Hepatocyte (in vitro differentiated cells): ENCODE measurements at regions not wholly inside any gene's neighbourhood (a gene's known extent, or its start where the extent isn't known, plus 50 kb on each side); places are given as distances from the start of the nearest gene placed in this dataset.

ENCODE experiments used
- DNase-seq: peaks from one replicate; pipeline ENCODE4 v3.0.0-alpha.2; 2016; ENCODE audit warnings: low spot score
- H2AFZ ChIP-seq: fragments of 200-600 bp; sonication (generic); 2 replicates; pipeline ENCODE4 v1.6.0; 2016; ENCODE audit warnings: antibody characterized with exemption, mild to moderate bottlenecking
- H3K27ac ChIP-seq: fragments of 200-600 bp; sonication (generic); 2 replicates; pipeline ENCODE4 v1.5.1; 2016; ENCODE audit warnings: mild to moderate bottlenecking
- H3K27me3 ChIP-seq: fragments of 200-600 bp; sonication (generic); 2 replicates; pipeline ENCODE4 v1.6.1; 2016
- H3K36me3 ChIP-seq: fragments of 200-600 bp; sonication (generic); replicated peaks from 2 replicates; pipeline ENCODE4 v1.5.1; 2016; ENCODE audit warnings: low read depth; ENCODE audit not compliant: insufficient read depth
- H3K4me1 ChIP-seq: fragments of 200-600 bp; sonication (generic); 2 replicates; pipeline ENCODE4 v1.5.1; 2016; ENCODE audit warnings: mild to moderate bottlenecking, moderate library complexity; ENCODE audit not compliant: insufficient read depth
- H3K4me2 ChIP-seq: fragments of 200-600 bp; sonication (generic); 2 replicates; pipeline ENCODE4 v1.6.0; 2016
- H3K4me3 ChIP-seq: fragments of 200-600 bp; sonication (generic); 2 replicates; pipeline ENCODE4 v1.5.1; 2016; ENCODE audit warnings: mild to moderate bottlenecking
- H3K79me2 ChIP-seq: fragments of 200-600 bp; sonication (generic); 2 replicates; pipeline ENCODE4 v1.6.0; 2017; ENCODE audit warnings: mild to moderate bottlenecking
- H3K9me2 ChIP-seq: fragments of 200-600 bp; sonication (generic); replicated peaks from 2 replicates; pipeline ENCODE4 v1.6.0; 2017; ENCODE audit warnings: mild to moderate bottlenecking; ENCODE audit not compliant: insufficient read depth
- H3K9me3 ChIP-seq: fragments of 200-600 bp; sonication (generic); 2 replicates; pipeline ENCODE4 v1.5.1; 2016; ENCODE audit warnings: low read depth, mild to moderate bottlenecking
- H4K20me1 ChIP-seq: fragments of 200-600 bp; sonication (generic); 2 replicates; pipeline ENCODE4 v1.6.0; 2016; ENCODE audit warnings: mild to moderate bottlenecking; ENCODE audit not compliant: insufficient read depth, poor library complexity, severe bottlenecking
- EZH2 ChIP-seq: fragments of 200-600 bp; sonication (generic); IDR thresholded peaks from 2 replicates; pipeline ENCODE4 v1.6.1; 2016; ENCODE audit warnings: antibody characterized with exemption, mild to moderate bottlenecking, borderline replicate concordance
- EZH2phosphoT487 ChIP-seq: fragments of 200-600 bp; sonication (generic); IDR thresholded peaks from one replicate; pipeline ENCODE4 v1.6.1; 2018; ENCODE audit warnings: antibody characterized with exemption, mild to moderate bottlenecking, low read depth, moderate library complexity; ENCODE audit not compliant: unreplicated experiment, severe bottlenecking
- WGBS: methylation state at CpG from one replicate; pipeline ENCODE4 v1.1.6; 2016; ENCODE audit warnings: low lambda C conversion rate; ENCODE audit errors: missing lambda C conversion rate; 5-methylcytosine and 5-hydroxymethylcytosine counted together
- TF ChIP-seq, protein P1 (sequence below): fragments of 200-600 bp; sonication (generic); IDR thresholded peaks from 2 replicates; pipeline ENCODE4 v1.5.1; 2016; ENCODE audit warnings: antibody characterized with exemption, mild to moderate bottlenecking; ENCODE audit not compliant: poor library complexity

DNA sequence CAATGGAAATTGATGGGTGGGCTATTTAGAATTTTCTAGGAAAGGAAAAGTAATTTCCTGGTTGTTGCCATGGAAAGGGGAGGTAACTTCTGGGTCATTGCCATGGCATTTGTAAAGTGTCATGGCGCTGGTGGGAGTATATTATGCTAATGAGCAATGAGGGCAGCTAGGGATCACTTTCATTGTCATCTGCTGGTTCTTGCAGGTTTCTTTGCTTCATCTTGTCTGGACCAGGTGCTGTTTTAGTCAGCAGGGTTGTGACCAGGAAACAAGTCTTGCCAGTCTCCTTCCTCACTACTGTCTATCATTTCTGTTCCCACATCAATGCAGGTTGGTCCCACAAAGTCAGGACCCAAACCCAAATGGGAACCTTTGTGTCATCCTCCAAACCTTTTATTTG lies 237.6 kb upstream of the C11orf87 start:
- Histone ChIP-seq H3K4me3 (no peak overlapping the region), H3K9me3 (no peaks in the 10 kb centered on the region), H2AFZ (no peak overlapping the region), H3K79me2 (no peaks in the 10 kb centered on the region), H3K4me2 (no peak overlapping the region), H3K36me3 (no peaks in the 10 kb centered on the region), H3K27me3 (no peaks in the 10 kb centered on the region), H4K20me1 (no peaks in the 10 kb centered on the region), H3K27ac (no peak overlapping the region), H3K4me1 (no peaks in the 10 kb centered on the region), H3K9me2 (no peaks in the 10 kb centered on the region)
- TF ChIP-seq, protein P1, sequence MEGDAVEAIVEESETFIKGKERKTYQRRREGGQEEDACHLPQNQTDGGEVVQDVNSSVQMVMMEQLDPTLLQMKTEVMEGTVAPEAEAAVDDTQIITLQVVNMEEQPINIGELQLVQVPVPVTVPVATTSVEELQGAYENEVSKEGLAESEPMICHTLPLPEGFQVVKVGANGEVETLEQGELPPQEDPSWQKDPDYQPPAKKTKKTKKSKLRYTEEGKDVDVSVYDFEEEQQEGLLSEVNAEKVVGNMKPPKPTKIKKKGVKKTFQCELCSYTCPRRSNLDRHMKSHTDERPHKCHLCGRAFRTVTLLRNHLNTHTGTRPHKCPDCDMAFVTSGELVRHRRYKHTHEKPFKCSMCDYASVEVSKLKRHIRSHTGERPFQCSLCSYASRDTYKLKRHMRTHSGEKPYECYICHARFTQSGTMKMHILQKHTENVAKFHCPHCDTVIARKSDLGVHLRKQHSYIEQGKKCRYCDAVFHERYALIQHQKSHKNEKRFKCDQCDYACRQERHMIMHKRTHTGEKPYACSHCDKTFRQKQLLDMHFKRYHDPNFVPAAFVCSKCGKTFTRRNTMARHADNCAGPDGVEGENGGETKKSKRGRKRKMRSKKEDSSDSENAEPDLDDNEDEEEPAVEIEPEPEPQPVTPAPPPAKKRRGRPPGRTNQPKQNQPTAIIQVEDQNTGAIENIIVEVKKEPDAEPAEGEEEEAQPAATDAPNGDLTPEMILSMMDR, result no peak
- no peak for TF ChIP-seq EZH2
- TF ChIP-seq EZH2phosphoT487, result no peak
- DNase-seq, result no peak
- WGBS, result 100% methylated on average over 1 of the region's 1 CpG

DNA sequence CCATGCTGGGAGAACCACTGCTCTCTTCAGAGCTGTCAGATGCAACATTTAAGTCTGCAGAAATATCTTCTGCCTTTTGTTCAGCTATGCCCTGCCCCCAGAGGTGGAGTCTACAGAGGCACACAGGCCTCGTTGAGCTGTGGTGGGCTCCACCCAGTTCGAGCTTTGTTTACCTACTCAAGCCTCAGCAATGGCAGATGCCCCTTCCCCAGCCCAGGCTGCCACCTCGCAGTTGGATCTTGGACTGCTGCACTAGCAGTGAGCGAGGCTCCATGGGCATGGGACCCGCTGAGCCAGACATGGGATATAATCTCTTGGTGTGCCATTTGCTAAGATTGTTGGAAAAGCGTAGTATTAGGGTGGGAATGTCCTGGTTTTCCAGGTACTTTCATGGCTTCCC lies 229.1 kb upstream of the C11orf87 start:
- no peaks in the 10 kb centered on the region for H3K9me2 ChIP-seq
- H4K20me1 ChIP-seq, result no peaks in the 10 kb centered on the region
- TF ChIP-seq, protein P1, result no peak
- TF ChIP-seq EZH2 (no peak), EZH2phosphoT487 (no peak)
- H3K36me3 ChIP-seq, result no peaks in the 10 kb centered on the region
- no peak overlapping the region for H3K27ac ChIP-seq
- H2AFZ ChIP-seq, result no peak overlapping the region
- H3K4me2 ChIP-seq, result no peak overlapping the region
- no peak for DNase-seq
- no peaks in the 10 kb centered on the region for H3K4me1 ChIP-seq
- WGBS, result 87% methylated on average over 6 of the region's 6 CpGs
- H3K9me3 ChIP-seq, result no peaks in the 10 kb centered on the region
- H3K27me3 ChIP-seq, result no peaks in the 10 kb centered on the region
- H3K4me3 ChIP-seq, result no peak overlapping the region
- no peaks in the 10 kb centered on the region for H3K79me2 ChIP-seq

DNA sequence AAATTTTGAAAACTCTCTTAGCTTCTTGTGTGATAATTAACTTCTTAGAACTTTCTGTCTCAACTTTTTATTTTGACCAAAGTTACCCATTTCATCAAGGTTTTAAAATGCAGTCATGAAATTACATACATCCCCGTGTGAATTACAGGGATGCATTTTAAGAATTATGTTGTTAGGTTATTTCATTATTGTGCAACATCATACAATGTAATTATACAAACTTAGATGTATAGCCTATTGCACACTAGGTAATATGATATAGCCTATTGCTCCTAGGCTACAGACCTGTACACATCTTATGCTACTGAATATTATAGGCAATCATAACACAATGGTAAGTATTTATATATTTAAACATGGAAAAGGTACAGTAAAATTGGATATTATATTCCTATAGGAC lies 228.1 kb upstream of the C11orf87 start:
- Histone ChIP-seq H3K27ac (no peak overlapping the region), H3K9me2 (no peaks in the 10 kb centered on the region), H3K79me2 (no peaks in the 10 kb centered on the region), H2AFZ (no peak overlapping the region), H3K4me1 (no peaks in the 10 kb centered on the region), H3K27me3 (no peaks in the 10 kb centered on the region), H3K4me2 (no peak overlapping the region), H3K36me3 (no peaks in the 10 kb centered on the region), H4K20me1 (no peaks in the 10 kb centered on the region), H3K9me3 (no peaks in the 10 kb centered on the region), H3K4me3 (no peak overlapping the region)
- 81% methylated on average over 1 of the region's 1 CpG for WGBS
- DNase-seq, result no peak
- TF ChIP-seq EZH2phosphoT487 (no peak), EZH2 (no peak)
- TF ChIP-seq, protein P1, result no peak

DNA sequence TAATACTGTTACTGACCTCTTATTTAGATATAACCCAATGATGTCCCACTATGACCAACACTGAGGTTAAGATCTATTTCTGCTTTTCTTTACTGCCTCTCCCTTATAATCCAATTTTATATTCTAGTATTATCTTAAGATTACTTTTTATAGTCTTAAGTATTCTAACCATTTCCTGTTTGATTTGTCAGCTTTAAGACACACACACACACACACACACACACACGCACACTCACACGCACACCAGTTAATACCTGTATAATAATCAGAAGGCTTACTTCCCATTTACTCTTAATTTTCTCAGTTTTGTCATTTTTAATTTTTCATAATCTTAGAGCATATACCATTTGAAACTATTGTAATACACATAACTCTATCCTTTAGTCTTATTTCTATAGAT lies 226.0 kb upstream of the C11orf87 start:
- WGBS, result 85% methylated on average over 2 of the region's 2 CpGs
- no peaks in the 10 kb centered on the region for H3K36me3 ChIP-seq
- DNase-seq, result no peak

More for the DNA sequence above, 226.0 kb upstream of the C11orf87 start:
- TF ChIP-seq, protein P1, result no peak
- no peak for TF ChIP-seq EZH2phosphoT487
- TF ChIP-seq EZH2, result no peak
- no peaks in the 10 kb centered on the region for H3K79me2 ChIP-seq
- no peak overlapping the region for H2AFZ ChIP-seq
- H3K4me2 ChIP-seq, result no peak overlapping the region
- no peak overlapping the region for H3K27ac ChIP-seq
- H4K20me1 ChIP-seq, result no peaks in the 10 kb centered on the region
- H3K27me3 ChIP-seq, result no peaks in the 10 kb centered on the region
- no peaks in the 10 kb centered on the region for H3K9me2 ChIP-seq
- H3K4me3 ChIP-seq, result no peak overlapping the region
- no peaks in the 10 kb centered on the region for H3K4me1 ChIP-seq
- H3K9me3 ChIP-seq, result no peaks in the 10 kb centered on the region
